HG02642 (cell line): ENCODE measurements at regions not wholly inside any gene's neighbourhood (a gene's known extent, or its start where the extent isn't known, plus 50 kb on each side); places are given as distances from the start of the nearest gene placed in this dataset.

Experiments used
- ATAC-seq: cut with Tn5 transposase; IDR thresholded peaks from one replicate; pipeline ENCODE4 v1.9.1; 2021; ENCODE audit warnings: mild to moderate bottlenecking; ENCODE audit not compliant: unreplicated experiment, poor library complexity

DNA sequence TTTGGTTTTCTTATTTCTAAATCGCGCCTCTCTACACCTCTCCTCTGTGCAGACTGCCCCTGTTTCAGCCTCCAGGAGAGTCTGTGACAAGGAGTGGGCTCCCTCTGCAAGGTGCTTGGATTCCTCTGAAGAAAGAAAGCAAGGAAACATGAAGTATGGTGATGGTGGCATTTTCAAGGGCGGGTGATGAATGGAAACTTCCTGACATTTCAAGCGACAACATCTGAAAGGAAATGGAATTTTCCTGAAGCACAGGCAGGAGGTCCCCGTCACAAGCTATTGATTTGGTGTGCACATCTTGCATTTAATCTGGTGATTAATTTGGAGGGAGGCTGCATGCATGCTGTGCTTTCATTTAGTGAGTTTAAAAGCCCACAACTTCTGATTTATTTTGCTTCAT is 164.6 kb upstream of the FGGY start:
- ATAC-seq, result no peak

DNA sequence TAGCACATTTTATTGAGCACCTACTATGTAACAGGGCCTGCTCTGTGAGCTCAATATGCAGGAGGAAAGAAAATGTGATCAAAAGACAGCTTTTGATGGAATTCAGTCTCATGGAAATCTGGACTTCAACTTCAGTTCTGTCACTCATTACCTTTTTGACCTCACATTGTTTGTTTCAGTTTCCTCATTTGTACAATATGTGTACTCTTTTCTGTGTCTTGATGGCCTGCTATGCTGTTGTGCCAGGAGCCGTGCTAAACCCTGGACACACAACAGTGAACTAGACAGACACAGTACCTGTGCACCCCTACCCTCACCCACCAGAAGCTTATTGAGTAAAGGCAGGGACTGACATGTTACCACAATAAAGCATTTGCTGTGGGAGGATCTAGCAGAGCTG is 162.9 kb upstream of the FGGY start:
- ATAC-seq, result no peak

DNA sequence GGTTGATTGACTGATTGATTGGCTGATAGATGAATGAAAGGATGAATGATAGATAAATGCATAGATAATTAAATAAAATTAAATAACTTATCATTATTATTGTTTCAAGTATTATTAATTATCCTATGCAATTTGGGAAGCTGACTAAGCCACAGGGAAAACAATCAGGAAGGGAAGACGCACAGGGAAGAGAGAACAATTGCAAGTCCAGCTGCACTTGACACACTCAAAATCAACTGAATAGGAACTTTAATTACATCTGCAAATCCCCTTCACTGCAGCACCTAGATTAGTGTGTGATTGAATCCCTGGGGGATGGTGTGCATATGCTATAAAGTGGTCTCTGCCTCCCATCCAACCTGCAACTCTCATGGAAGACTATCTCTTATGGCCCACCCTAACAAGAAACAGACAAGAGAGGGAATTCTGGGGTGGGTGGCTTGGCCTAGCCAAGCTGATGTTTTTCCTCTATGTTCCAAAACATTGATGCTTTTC is 161.1 kb upstream of the FGGY start:
- no peak for ATAC-seq

DNA sequence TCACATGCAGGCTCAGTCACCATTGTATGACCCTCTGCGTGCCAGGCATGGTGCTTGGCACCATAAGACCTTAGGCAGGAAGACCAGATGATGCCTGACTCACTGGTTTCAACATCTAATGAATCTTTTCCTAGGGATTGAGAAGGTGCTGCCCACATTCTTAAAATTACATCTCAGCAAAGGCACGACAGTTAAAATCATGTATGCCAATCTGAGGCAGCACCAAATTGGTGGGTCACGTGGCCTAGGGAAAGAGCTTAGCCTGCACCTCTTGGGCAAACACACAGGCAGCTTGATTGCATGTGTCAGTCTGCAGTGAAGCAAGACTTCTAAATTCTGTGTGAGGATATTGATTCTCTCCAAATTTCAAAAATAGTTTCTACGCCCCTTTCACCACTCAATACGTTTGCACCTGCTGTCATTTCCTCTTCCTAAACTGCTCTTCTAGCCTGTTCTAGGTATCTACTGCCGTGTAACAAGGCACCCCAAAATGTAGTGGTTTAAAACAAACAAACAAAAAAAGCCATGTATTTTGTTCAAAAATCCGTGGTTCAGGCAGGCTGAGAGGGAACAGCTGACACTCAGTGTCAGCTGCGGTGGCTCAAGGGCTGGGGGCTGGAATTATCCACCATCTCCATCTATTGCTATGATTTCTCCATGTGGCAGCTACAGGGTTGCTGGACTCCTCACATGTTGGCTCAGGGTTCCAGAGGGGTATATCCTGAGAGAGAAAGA is 160.2 kb upstream of the FGGY start:
- no peak for ATAC-seq

DNA sequence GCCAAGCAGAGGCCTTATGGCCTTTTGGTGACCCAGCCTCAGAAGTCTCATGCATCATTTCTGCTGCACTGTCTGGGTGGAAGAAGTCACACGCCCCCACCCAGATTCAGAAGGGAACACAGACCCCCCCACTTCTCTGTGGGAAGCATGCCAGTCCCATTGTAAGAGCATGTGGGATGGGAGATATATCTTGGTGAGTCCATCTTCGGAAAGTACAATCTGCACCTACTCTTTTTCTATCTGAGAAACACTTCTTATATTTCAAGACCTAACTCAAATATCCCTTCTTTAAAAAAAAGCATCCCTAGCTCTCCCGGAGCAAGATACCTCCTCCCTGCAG is 159.6 kb upstream of the FGGY start:
- ATAC-seq, result no peak

DNA sequence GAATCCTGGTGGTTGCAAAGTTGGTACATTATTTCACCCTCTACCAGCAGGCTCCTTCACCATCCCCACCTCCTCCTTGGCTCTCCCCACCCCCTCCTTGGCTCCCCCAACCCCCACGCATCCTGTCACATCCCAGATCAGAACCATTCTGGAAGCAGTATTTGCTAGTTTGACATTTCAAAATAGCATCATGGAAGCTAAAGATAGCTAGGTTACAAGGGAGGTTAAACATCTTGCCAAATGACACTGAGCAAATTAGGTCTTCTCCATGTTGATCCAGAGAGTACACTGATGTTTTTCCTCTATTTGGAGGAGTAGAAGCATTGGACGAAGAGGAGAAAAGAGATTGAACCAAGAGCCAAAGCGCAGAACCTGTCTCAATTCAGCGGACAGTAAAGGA is 158.9 kb upstream of the FGGY start:
- ATAC-seq, result no peak

DNA sequence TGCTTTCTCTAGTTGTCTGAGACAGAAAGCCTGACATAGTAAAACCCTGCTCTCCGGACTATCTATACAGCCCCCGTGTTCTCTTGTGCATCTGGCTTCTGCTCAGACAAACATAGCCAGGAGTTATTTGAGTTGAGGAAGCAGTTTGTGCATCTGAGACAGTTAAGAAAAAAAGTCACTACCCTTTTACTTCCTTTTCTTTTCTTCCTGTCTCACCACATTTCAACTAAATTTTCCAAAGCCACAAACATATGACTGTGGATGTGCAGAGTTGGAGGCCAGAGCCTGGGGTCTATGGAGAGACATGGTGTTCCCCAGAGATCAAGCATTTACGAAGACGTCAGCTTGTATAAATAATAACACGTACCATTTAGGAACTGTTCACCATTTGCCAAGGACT is 158.5 kb upstream of the FGGY start:
- ATAC-seq, result no peak

DNA sequence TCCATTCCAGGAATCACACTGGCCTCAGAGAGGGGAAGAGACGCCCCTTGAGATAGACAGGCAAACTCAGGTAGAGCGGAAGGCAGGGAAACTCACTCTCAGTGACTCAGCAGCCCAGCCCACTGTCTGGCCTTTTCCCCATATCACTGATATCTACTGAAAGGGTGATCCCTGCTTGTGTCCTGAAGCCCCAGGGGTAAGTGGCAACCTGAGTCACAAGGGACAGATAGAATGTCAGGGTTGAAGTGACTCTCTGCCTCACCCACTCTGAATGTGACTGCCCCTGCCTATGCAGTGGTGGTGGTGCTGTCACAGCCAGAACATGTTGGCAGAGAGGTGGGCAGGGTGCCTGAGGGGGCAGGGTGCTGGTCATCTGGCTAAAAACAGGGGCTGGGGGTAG is 157.5 kb upstream of the FGGY start:
- ATAC-seq, result no peak

DNA sequence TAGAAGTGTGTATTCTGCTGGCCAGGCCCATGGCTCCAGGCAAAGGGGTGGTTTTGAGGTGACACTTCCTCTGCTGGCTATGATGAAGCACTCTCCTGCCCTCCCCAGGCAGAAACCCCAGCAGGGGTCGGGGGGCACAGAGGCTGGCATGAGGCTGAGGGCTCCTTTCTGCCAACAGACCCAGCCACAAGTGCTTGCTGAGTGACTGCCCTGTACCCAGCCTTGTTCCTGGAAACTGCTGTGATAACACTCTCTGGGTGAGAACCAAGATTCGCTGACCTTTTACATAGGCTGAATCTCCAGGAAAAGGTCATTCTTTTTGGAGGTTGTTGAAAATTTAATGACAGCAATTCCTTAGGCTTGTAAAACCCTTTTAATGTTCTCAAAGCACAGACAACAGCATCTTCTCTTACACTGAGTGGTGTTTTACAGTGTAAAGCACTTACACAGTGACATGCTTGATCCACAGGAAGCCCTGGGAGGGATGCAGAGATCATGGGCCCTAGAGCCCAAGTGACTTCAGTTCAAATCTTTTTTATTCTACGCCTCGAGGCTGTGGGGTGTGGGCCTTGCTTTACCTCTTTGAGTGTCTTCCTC is 155.5 kb upstream of the FGGY start:
- no peak for ATAC-seq

DNA sequence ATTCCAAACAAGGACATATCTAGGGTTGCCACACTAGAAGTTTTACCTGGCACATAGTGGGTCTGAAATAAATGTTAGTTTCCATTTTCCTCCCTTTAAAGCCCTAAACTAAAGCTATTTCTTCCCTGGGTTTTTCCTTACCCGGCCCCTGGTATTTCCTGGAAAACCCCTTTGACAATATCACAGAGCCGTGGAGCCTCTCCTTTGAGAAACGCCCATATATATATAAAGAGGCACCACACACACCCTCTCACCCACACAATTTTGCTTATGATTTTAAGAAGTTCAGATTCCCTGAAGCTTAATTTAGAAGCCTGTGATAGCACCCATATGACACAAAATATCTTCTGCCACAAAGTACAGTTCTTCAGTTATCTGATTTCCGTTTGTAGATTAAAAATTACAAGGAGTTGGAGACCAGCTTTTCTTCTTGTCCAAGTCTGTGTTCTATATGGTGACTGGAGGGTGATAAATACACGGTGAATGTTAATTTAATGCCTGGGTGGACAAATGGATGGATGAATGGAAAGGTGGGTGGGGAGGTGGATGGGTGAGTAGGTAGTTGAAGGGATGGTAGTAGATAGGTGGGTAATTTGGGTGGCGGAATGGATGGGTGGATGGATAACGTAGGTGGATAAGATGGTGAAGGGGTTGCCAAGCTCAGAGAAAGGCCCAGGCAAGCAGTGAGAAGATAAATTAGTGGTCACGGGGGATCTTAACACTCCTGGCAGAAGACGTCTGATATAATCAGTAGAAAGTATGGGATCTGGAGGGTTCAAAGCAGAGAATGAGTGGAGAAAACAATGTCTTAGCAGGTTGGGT is 154.4 kb upstream of the FGGY start:
- no peak for ATAC-seq

DNA sequence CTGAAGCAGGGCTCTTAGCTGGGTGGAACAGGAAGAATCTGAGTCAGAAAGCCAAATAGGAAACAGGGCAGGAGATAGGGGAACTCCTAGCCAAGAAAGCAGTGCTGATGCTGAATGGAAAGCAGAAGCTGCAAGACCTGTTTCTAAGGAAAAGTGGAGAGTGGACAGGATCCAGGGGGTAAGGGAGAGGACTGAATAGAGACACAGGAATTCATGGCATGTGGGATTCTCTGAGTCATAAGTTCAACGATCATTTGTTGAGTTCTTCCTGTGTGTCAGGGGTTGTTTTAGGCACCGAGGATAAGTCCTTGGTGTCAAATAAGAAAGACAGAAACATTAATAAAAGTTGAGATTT is 153.8 kb upstream of the FGGY start:
- no peak for ATAC-seq

DNA sequence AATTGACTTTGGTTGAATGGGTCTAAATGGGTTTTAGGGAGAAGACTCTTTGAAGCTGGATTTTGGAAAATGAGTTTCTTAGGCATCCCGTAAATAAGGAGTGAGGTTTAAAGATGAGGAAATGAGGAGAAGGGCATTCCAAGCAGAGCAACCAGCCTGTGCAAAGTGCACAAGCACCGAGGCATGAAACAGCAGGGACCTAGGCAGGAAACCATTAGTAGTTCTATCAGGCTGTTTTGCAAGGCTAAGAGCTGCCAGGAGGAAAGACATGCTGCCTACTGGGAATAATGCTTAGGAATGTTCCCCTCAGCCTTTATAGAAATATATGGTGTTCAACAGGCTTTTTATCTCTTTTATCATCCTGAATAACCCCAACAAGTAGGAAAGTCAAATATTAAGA is 153.1 kb upstream of the FGGY start:
- no peak for ATAC-seq

DNA sequence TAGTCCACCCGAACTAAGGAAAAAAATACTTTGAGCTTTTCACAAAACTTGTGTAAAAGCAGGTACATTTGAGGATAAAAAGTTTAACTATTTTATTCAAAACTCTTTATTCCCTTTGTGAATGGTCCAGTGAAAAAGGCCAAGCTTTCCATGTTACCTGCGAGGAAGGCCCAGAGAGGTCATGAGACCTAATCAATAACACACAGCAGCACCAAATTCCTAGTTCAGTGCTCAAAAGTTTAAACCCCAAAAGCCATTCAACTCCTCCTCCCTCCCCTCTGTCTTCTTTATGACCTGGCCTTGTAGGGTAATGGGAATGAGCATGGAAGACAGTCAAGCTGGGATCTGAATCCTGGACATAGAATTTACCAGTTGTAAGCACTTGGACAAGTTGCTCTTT is 151.9 kb upstream of the FGGY start:
- no peak for ATAC-seq

DNA sequence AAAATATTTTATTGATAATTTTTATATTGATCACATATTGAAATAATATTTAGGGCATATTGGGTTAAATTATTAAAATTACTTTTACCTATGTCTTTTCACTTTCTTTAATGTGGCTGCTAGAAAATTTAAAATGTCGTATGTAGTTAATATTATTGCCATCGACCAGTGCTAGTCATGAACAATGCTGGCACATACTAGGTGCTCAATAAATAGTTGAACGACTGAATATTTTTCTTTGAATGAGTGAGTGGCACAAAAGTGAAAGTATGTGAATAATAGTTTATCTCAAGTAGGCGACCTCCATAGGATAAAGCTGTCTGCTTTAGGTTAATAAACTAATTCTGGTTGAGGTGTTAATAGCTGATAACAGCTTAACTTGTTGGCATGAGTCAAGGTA is 150.8 kb upstream of the FGGY start:
- ATAC-seq, result no peak

DNA sequence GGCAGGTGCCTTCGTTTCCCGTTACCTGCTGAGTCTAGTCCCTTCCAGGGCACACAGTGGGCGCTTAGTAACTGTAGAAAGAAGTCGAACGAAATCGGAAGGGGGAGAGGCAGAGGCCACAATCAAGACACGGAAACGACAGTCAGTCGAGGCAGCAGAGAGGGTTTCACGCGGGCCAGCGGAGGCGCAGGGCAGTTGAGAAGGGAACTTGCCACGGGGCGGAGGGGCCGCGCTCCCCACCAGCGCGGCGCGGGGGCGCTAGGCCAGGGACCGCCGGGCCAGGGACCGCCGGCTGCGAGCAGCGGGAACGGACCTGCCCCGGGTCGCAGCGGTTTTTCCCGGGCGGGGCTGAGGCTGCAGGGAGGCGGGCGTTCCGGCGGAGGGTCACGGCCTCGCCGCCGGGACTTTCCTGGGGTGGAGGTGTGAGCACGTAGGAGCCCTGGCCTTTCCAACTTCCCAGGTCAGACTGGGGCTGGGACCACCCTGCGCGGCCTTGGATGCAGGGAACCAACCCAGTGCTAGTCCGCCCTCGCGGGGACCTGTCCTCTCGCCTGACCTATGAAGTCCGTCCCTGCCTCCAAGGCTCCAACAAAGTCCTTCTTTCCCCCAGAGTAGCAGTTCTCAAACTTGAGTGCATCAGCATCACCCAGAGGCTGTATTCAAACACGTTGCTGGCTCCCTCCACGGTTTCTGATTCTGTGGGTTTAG is 150.1 kb upstream of the FGGY start:
- ATAC-seq, result peak; percentile 67

DNA sequence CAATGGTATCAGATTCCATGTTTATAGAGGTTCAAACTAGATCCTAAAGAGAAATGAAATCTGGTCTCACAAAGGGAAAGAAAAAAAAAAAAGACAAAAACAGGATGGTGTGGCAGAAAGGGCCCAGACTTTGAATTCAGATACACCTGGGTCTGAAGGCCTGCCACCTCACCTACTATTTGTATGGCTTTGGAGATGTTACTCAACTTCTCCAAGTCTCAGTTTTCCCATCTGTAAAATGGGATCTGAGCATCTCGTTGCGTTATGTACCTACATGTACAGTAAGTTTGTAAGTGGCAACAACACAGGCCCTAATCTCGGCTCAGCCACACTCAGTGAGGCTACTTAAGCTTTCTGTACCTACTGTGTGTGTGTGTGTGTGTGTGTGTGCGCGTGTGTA is 147.5 kb upstream of the FGGY start:
- no peak for ATAC-seq

DNA sequence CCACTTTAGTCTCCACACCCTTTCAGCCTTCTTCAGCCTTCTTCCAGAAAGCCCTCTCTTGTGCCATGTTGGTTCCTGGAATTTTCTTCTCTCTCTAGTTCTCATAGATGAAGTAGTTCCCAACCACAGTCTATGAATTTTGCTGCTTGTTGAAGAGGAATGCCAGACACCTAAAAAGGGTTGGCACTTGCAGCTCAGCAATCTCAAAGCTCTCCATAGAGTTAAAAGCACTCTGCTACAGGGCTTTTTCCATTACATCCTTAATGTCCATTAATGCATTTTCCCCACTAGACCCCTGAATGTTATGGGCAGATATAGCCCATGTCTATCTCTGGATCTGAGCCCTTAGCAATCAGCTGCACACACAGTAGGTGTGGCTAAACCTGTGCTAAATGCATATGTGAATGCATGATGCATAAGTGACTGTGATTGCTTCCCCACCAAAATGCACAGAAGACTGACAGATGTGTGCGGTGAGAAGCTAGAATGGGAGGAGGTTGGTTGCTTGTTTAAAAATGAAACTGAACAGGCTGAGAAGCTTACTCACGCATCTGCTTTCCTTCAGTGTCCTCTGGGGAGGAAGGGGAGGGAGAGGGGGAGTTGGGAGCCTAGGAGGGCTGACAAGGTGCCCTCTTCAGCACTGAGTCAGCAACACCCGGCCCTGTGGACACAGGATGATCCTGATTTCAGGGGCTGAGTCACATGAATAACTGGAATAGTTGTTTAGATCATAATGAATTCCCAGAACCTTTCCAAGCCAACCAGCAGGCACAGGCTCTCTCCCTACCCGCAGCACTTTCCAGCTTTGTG is 146.1 kb upstream of the FGGY start:
- peak; percentile 60 for ATAC-seq

DNA sequence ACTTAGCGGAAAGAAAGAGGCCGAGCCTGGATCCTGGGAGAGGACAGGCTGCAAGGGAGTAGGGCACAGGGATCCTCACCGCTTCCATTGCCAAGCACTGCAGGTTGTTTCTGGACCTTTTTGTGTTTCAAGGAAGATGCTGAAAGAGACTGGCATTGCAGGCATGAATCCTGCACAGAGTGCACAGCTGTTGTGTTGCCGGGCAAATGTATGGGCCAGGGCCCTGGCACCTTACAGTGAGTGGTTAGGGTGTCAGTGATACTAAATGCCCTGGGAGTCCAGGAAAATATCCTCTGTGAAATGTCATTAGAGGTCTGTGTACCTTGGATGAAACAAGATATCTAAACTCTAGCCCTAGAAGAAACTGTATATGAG is 145.5 kb upstream of the FGGY start:
- ATAC-seq, result no peak

DNA sequence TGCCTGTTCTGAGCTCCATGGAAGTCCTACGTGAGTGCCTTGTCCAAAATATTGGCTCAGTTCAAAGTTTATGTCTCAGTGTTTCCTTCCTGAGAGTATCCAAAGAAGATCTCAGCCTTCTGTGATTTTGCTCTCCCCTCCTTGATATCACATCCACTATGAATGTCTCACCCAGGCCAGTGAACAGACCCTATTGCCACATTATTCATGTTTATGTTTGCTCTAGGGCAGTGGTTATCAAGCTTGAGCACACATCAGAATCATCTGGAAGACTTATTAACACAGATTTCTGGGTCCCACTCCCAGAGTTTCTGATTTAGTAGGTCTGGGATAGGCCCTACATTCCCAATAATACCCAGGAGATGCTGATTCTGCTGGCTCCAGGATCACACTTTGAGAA is 145.0 kb upstream of the FGGY start:
- ATAC-seq, result no peak

DNA sequence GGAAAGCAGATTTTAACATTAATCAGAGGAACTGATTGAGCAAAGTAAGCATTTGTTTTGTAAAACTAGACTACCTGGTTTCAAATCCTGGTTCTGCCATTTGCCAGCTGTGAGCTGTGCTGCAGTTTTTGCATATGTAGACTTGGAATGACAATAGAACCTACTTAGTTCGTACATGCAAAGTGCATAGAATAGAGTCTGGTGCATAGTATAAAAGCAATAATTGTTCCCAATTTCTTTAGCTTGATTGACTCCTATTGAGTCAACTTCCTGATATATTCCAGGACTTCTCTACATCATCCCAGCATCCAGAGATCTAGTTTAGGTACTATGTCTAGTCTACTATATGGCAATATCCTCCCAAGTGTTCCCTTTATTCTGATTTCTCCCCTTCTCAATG is 144.4 kb upstream of the FGGY start:
- no peak for ATAC-seq
